Peyer's patch (tissue), 4 donors: ENCODE measurements at regions not wholly inside any gene's neighbourhood (a gene's known extent, or its start where the extent isn't known, plus 50 kb on each side); places are given as distances from the start of the nearest gene placed in this dataset.
"Not testable (repeated sequence)": the region's sequence is repeated elsewhere in the genome, so short reads cannot be mapped to it uniquely, and the experiment has no call there.

Source experiments
- DNase-seq, 3 donors: peaks; one replicate each; pipeline ENCODE4 v3.0.0-alpha.2; 2017 to 2019
- H3K27ac ChIP-seq, 4 donors: fragments of 200-600 bp; sonication (generic); one replicate each; pipeline ENCODE4 v1.5.1; 2016 to 2019
- H3K27me3 ChIP-seq, 2 donors: fragments of 200-600 bp; sonication (generic); one replicate each; pipeline ENCODE4 v1.5.1; 2019
- H3K36me3 ChIP-seq, 3 donors: fragments of 200-600 bp; sonication (generic); one replicate each; pipeline ENCODE4 v1.5.1; 2016 to 2019
- H3K4me1 ChIP-seq, 4 donors: fragments of 200-600 bp; sonication (generic); one replicate each; pipeline ENCODE4 v1.5.1; 2016 to 2019
- H3K4me3 ChIP-seq, 4 donors: fragments of 200-600 bp; sonication (generic); 1 replicate in 3 of 4; 2 replicates in 1 of 4; pipeline ENCODE4 v1.5.1; 2016 to 2019; ENCODE audit warnings: mild to moderate bottlenecking in 1 of 4
- H3K9me3 ChIP-seq, 4 donors: fragments of 200-600 bp; sonication (generic); one replicate each; pipeline ENCODE4 v1.5.1; 2016 to 2019; ENCODE audit warnings: mild to moderate bottlenecking in 1 of 4
- CTCF ChIP-seq, 6 experiments: fragments of 450-650 bp in 4 of 6; fragments of 200-600 bp in 2 of 6; sonication (generic) in 1 of 6; IDR thresholded peaks; one replicate each; pipeline ENCODE4 v1.5.1; 2017 to 2019; ENCODE audit warnings: antibody characterized with exemption in 6 of 6, mild to moderate bottlenecking in 3 of 6, moderate library complexity in 1 of 6
- POLR2A ChIP-seq, 2 donors: fragments of 450-650 bp; IDR thresholded peaks; one replicate each; pipeline ENCODE4 v1.5.1; 2017; ENCODE audit warnings: antibody characterized with exemption in 2 of 2, mild to moderate bottlenecking in 2 of 2, moderate library complexity in 2 of 2

- no peaks in the 10 kb centered on the region for H3K27me3 ChIP-seq
- H3K9me3 ChIP-seq: no peaks in the 10 kb centered on the region
- no peaks in the 10 kb centered on the region for H3K4me1 ChIP-seq
- DNase-seq: no peak
- no peak overlapping the region for H3K4me3 ChIP-seq
- no peak overlapping the region for H3K27ac ChIP-seq
- H3K36me3 ChIP-seq: no peaks in the 10 kb centered on the region
- TF ChIP-seq CTCF (IDR thresholded peaks at IDR 0.05): no peak
- no peak for TF ChIP-seq POLR2A (IDR thresholded peaks at IDR 0.05)
Observed at GRCh38 chr16:82281544-82281943, 111.5 kb upstream of the MPHOSPH6 start.

- H3K27me3 ChIP-seq: no peaks in the 10 kb centered on the region
- no peak for DNase-seq
- H3K4me1 ChIP-seq: no peaks in the 10 kb centered on the region
- H3K4me3 ChIP-seq: no peak overlapping the region
- H3K9me3 ChIP-seq: no peaks in the 10 kb centered on the region
- no peak for TF ChIP-seq CTCF (IDR thresholded peaks at IDR 0.05)
- no peak for TF ChIP-seq POLR2A (IDR thresholded peaks at IDR 0.05)
- no peaks in the 10 kb centered on the region for H3K36me3 ChIP-seq
- no peak overlapping the region for H3K27ac ChIP-seq
Observed at GRCh38 chr16:82280867-82281266, 110.8 kb upstream of the MPHOSPH6 start.

GRCh38 chr16:82275349-82275748, 105.3 kb upstream of the MPHOSPH6 start:
- H3K9me3 ChIP-seq, H3K27me3 ChIP-seq, DNase-seq, H3K36me3 ChIP-seq, H3K4me1 ChIP-seq, H3K4me3 ChIP-seq, H3K27ac ChIP-seq: not testable (repeated sequence)

GRCh38 chr16:82271636-82272035, 101.6 kb upstream of the MPHOSPH6 start:
- DNase-seq: no peak
- Histone ChIP-seq H3K4me3 (no peak overlapping the region), H3K36me3 (no peaks in the 10 kb centered on the region), H3K27me3 (no peaks in the 10 kb centered on the region), H3K9me3 (no peaks in the 10 kb centered on the region), H3K4me1 (no peaks in the 10 kb centered on the region), H3K27ac (no peak overlapping the region)
- no peak for TF ChIP-seq POLR2A (IDR thresholded peaks at IDR 0.05)
- no peak for TF ChIP-seq CTCF (IDR thresholded peaks at IDR 0.05)

GRCh38 chr16:82267675-82268074, 97.7 kb upstream of the MPHOSPH6 start:
- H3K27ac ChIP-seq, H3K4me1 ChIP-seq, H3K27me3 ChIP-seq, DNase-seq, H3K9me3 ChIP-seq, H3K4me3 ChIP-seq, H3K36me3 ChIP-seq: not testable (repeated sequence)

- no peak overlapping the region for H3K27ac ChIP-seq
- no peaks in the 10 kb centered on the region for H3K9me3 ChIP-seq
- no peaks in the 10 kb centered on the region for H3K36me3 ChIP-seq
- TF ChIP-seq POLR2A (IDR thresholded peaks at IDR 0.05) (no peak), CTCF (IDR thresholded peaks at IDR 0.05) (no peak)
- DNase-seq: no peak
- no peak overlapping the region for H3K4me3 ChIP-seq
- no peaks in the 10 kb centered on the region for H3K27me3 ChIP-seq
- H3K4me1 ChIP-seq: no peaks in the 10 kb centered on the region
Observed at GRCh38 chr16:82265809-82266208, 95.8 kb upstream of the MPHOSPH6 start.

GRCh38 chr16:82264756-82265155, 94.7 kb upstream of the MPHOSPH6 start:
- Histone ChIP-seq H3K4me3 (no peak overlapping the region), H3K36me3 (no peaks in the 10 kb centered on the region), H3K9me3 (no peaks in the 10 kb centered on the region), H3K27me3 (no peaks in the 10 kb centered on the region), H3K27ac (no peak overlapping the region), H3K4me1 (no peaks in the 10 kb centered on the region)
- no peak for TF ChIP-seq CTCF (IDR thresholded peaks at IDR 0.05)
- no peak for TF ChIP-seq POLR2A (IDR thresholded peaks at IDR 0.05)
- no peak for DNase-seq
